PC-9 (cell line): ENCODE measurements at regions not wholly inside any gene's neighbourhood (a gene's known extent, or its start where the extent isn't known, plus 50 kb on each side); places are given as distances from the start of the nearest gene placed in this dataset.

Experiments
- BruUV-seq: library from RNA; stranded (reverse); fragments of 400-500 nt; replicated peaks from 2 replicates; lab custom pipeline; 2021; lab: Mats Ljungman, UMichigan
- CTCF ChIA-PET: fragments of 300-600 bp; sonication (Branson Sonifier 250); formaldehyde crosslinking; loops from one replicate; lab custom pipeline; 2022; ENCODE audit warnings: antibody characterized with exemption; lab: Charles Lee
- POLR2A ChIA-PET: fragments of 300-600 bp; sonication (Branson Sonifier 250); formaldehyde crosslinking; loops from one replicate; lab custom pipeline; 2022; ENCODE audit warnings: antibody characterized with exemption; ENCODE audit not compliant: unreplicated experiment; lab: Charles Lee
- DNase-seq, 2 experiments: peaks; one replicate each; pipeline versions ENCODE4 v3.0.0 to v3.0.0-alpha.2; 2015 to 2022; ENCODE audit warnings: mixed read lengths in 1 of 2
- H2AFZ ChIP-seq: fragments of 200-600 bp; sonication (generic); 2 replicates; pipeline ENCODE4 v1.8.1; 2017; ENCODE audit warnings: antibody characterized with exemption
- H3F3A ChIP-seq: fragments of 200-600 bp; sonication (generic); 2 replicates; pipeline ENCODE4 v1.8.1; 2017; ENCODE audit warnings: antibody characterized with exemption, mild to moderate bottlenecking, low read depth; ENCODE audit not compliant: insufficient read depth
- H3K27ac ChIP-seq: fragments of 200-600 bp; sonication (generic); 2 replicates; pipeline ENCODE4 v1.6.1; 2016; ENCODE audit warnings: mixed run types
- H3K27me3 ChIP-seq: fragments of 200-600 bp; sonication (generic); 2 replicates; pipeline ENCODE4 v1.6.1; 2016; ENCODE audit warnings: low read depth, mixed run types; ENCODE audit not compliant: insufficient read depth
- H3K36me3 ChIP-seq: fragments of 200-600 bp; sonication (generic); 2 replicates; pipeline ENCODE4 v1.6.1; 2016; ENCODE audit warnings: low read depth, mixed run types
- H3K4me1 ChIP-seq: fragments of 200-600 bp; sonication (generic); replicated peaks from 2 replicates; pipeline ENCODE4 v1.6.1; 2016; ENCODE audit warnings: mixed run types; ENCODE audit not compliant: insufficient read depth
- H3K4me2 ChIP-seq: fragments of 200-600 bp; sonication (generic); 2 replicates; pipeline ENCODE4 v1.6.1; 2017; ENCODE audit warnings: mixed run types
- H3K4me3 ChIP-seq: fragments of 200-600 bp; sonication (generic); 2 replicates; pipeline ENCODE4 v1.6.1; 2016; ENCODE audit warnings: mixed run types
- H3K79me2 ChIP-seq: fragments of 200-600 bp; sonication (generic); 2 replicates; pipeline ENCODE4 v1.6.1; 2017; ENCODE audit warnings: low read depth, mixed run types
- H3K9me2 ChIP-seq: fragments of 200-600 bp; sonication (generic); 2 replicates; pipeline ENCODE4 v1.8.1; 2017; ENCODE audit warnings: mild to moderate bottlenecking; ENCODE audit not compliant: insufficient read depth
- H3K9me3 ChIP-seq: fragments of 200-600 bp; sonication (generic); 2 replicates; pipeline ENCODE4 v1.8.1; 2016; ENCODE audit warnings: low read depth; ENCODE audit not compliant: insufficient read depth
- H4K20me1 ChIP-seq: fragments of 200-600 bp; sonication (generic); 2 replicates; pipeline ENCODE4 v1.8.1; 2017; ENCODE audit not compliant: insufficient read depth
- EZH2 ChIP-seq: fragments of 200-600 bp; sonication (generic); IDR thresholded peaks from 2 replicates; pipeline ENCODE4 v1.8.0; 2017; ENCODE audit warnings: antibody characterized with exemption, low read depth
- intact Hi-C: fragments of 100-400 bp; cut with micrococcal nuclease; formaldehyde crosslinking; loops from one replicate; pipeline ENCODE4 v1.10.0; 2022; ENCODE audit not compliant: unreplicated experiment
- TF ChIP-seq, protein P1 (sequence below): fragments of 200-600 bp; sonication (generic); conservative IDR thresholded peaks from 2 replicates; pipeline ENCODE4 v1.6.1; 2017; ENCODE audit warnings: mixed run types, antibody characterized with exemption, mild to moderate bottlenecking, moderate library complexity

DNA sequence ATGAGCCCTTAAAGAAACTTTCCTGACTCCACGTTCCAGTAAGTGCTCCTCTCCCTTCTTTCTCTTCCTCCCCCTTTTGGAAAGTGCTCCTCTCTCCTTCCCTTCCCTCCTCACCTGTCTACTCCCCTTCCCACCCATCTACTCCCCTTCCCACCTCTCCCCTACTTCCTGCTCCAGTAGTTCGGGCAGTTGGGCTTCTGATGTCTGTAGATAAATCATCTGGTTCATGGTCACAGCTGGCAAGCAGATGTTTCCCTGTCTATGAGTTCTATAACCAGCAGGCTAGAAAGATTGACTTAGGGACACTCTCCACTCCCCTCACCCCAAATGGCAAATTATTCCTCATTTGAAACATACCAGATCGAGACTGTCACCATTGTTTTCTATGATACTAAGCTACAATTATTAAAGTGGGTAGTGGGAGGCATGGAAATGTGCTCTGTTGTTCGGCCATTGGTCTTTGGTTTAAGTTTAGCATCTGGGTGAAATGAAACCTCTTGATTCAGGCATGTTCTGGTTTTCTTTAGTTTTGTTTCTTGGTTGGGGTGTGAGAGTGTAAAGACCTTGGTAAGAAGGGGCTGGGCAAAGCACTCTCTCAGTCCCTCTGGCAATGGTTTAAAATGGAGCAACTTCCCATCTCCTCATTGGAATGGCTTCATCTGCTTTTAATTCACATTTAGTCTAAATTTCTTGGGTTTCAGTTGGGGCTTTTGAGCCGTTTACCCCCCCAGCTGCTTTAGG is 413.2 kb upstream of the SPRED2 start:
- BruUV-seq = no TSS peak
- TF ChIP-seq, protein P1, sequence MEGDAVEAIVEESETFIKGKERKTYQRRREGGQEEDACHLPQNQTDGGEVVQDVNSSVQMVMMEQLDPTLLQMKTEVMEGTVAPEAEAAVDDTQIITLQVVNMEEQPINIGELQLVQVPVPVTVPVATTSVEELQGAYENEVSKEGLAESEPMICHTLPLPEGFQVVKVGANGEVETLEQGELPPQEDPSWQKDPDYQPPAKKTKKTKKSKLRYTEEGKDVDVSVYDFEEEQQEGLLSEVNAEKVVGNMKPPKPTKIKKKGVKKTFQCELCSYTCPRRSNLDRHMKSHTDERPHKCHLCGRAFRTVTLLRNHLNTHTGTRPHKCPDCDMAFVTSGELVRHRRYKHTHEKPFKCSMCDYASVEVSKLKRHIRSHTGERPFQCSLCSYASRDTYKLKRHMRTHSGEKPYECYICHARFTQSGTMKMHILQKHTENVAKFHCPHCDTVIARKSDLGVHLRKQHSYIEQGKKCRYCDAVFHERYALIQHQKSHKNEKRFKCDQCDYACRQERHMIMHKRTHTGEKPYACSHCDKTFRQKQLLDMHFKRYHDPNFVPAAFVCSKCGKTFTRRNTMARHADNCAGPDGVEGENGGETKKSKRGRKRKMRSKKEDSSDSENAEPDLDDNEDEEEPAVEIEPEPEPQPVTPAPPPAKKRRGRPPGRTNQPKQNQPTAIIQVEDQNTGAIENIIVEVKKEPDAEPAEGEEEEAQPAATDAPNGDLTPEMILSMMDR = no peak
- no peak for TF ChIP-seq EZH2
- H3K9me2 ChIP-seq = no peaks in the 10 kb centered on the region
- H3F3A ChIP-seq = no peaks in the 10 kb centered on the region
- H3K36me3 ChIP-seq = no peaks in the 10 kb centered on the region
- 0 out of 2 replicates have a peak, but pooled peaks cover 3% of the 10 kb centered on the region for H3K27me3 ChIP-seq
- no peak overlapping the region for H3K4me3 ChIP-seq
- POLR2A ChIA-PET = no interaction called here
- intact Hi-C loops = no loop called here
- no peaks in the 10 kb centered on the region for H3K79me2 ChIP-seq
- H3K4me2 ChIP-seq = no peak overlapping the region
- no peaks in the 10 kb centered on the region for H4K20me1 ChIP-seq
- no peak overlapping the region for H3K27ac ChIP-seq
- no peaks in the 10 kb centered on the region for H3K4me1 ChIP-seq
- CTCF ChIA-PET = no interaction called here
- no peaks in the 10 kb centered on the region for H3K9me3 ChIP-seq
- H2AFZ ChIP-seq = no peak overlapping the region
- no peak for DNase-seq

DNA sequence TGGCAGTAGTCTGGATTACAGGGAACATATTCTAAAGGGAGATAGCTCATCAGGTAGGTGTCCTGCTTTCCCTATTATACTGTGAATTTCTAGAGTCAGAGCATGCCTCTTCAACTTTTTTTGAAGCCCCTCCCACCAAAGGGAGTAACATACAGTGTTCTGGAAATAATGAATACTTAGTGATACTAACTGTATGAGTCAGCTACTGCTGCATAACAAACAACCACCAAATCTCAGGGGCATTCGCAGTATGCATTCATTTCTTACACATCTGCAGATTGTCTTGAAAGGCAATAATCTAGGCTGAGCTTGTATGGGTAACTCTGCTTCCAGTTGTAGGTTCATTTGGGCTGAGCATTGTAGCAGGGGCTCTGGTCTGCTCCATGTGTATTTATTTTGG is 409.7 kb upstream of the SPRED2 start:
- no peaks in the 10 kb centered on the region for H3K36me3 ChIP-seq
- no peak overlapping the region for H3K27ac ChIP-seq
- no peaks in the 10 kb centered on the region for H3K9me2 ChIP-seq
- POLR2A ChIA-PET = no interaction called here
- H3K79me2 ChIP-seq = no peaks in the 10 kb centered on the region
- intact Hi-C loops = no loop called here
- H3K4me1 ChIP-seq = no peaks in the 10 kb centered on the region
- H4K20me1 ChIP-seq = no peaks in the 10 kb centered on the region
- no peaks in the 10 kb centered on the region for H3K9me3 ChIP-seq
- H3K4me3 ChIP-seq = no peak overlapping the region
- BruUV-seq = no TSS peak
- CTCF ChIA-PET = no interaction called here
- 0 out of 2 replicates have a peak, but pooled peaks cover 3% of the 10 kb centered on the region for H3K27me3 ChIP-seq
- no peak overlapping the region for H2AFZ ChIP-seq
- H3F3A ChIP-seq = no peaks in the 10 kb centered on the region
- TF ChIP-seq EZH2 = no peak
- TF ChIP-seq, protein P1 = no peak
- H3K4me2 ChIP-seq = no peak overlapping the region
- no peak for DNase-seq

DNA sequence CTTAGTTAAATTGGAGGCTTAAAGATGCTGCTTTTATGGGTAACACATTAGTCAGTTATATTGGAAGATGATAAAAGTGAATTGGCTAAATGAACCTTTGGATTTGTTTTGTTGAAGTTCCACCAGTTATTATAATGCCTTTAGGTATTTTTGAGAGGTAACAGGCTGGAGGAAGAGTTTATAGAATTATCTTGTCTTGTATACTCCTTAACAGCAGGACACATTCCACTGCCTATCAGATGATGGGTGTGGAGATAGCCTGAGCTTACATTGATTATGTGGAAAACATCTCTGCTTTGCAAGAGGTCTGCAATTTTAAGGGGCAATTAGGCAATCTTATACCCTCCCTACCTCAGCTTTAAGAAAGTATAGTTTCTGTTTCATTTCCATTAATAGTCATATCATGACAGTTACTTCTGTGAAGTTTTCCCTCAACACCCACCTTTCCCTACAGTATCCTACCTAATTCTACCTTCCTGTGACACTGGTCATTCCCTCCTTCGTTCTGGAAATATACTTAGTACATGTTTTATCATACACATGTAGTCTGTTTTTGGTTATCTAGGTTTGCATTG is 403.7 kb upstream of the SPRED2 start:
- H4K20me1 ChIP-seq = no peaks in the 10 kb centered on the region
- H3K4me1 ChIP-seq = no peaks in the 10 kb centered on the region
- DNase-seq = no peak
- no peak overlapping the region for H2AFZ ChIP-seq
- TF ChIP-seq, protein P1 = no peak
- no peak for TF ChIP-seq EZH2
- no peak overlapping the region for H3K4me3 ChIP-seq
- no peak overlapping the region for H3K4me2 ChIP-seq
- ChIA-PET POLR2A (no interaction called here), CTCF (no interaction called here)
- H3K36me3 ChIP-seq = no peaks in the 10 kb centered on the region
- no peaks in the 10 kb centered on the region for H3F3A ChIP-seq
- intact Hi-C loops = no loop called here
- no peaks in the 10 kb centered on the region for H3K9me2 ChIP-seq
- H3K27ac ChIP-seq = no peak overlapping the region
- BruUV-seq = no TSS peak
- H3K27me3 ChIP-seq = no peaks in the 10 kb centered on the region
- no peaks in the 10 kb centered on the region for H3K9me3 ChIP-seq
- H3K79me2 ChIP-seq = no peaks in the 10 kb centered on the region
